AG04449 (cell line): ENCODE measurements at regions not wholly inside any gene's neighbourhood (a gene's known extent, or its start where the extent isn't known, plus 50 kb on each side); places are given as distances from the start of the nearest gene placed in this dataset.

ENCODE experiments used
- CTCF ChIA-PET: fragments of 350-600 bp; formaldehyde crosslinking; extraction: SDS; loops from one replicate; lab custom pipeline; 2021; ENCODE audit warnings: antibody characterized with exemption; lab: Yijun Ruan, JAX
- POLR2A ChIA-PET: fragments of 400-600, 350-600 bp; formaldehyde crosslinking; extraction: SDS; loops from one replicate; lab custom pipeline; 2020; ENCODE audit warnings: antibody characterized with exemption, inconsistent platforms; lab: Yijun Ruan, JAX
- DNase-seq: peaks from one replicate; pipeline ENCODE4 v3.0.0-alpha.2; 2010; ENCODE audit warnings: low read depth, low spot score
- H3K4me3 ChIP-seq: 2 replicates; pipeline ENCODE4 v1.5.1; 2011; ENCODE audit warnings: low read depth, mild to moderate bottlenecking, control low read depth, low read length
- CTCF ChIP-seq: IDR thresholded peaks from one replicate; pipeline ENCODE4 v1.5.1; 2011; ENCODE audit warnings: mild to moderate bottlenecking, moderate library complexity, low read length, control low read depth, inconsistent platforms; ENCODE audit not compliant: insufficient read depth; ENCODE audit errors: missing control alignments

- no peak overlapping the region for H3K4me3 ChIP-seq
- no peak for DNase-seq
- TF ChIP-seq CTCF: no peak
- ChIA-PET POLR2A (no interaction called here), CTCF (no interaction called here)
These were observed 771.7 kb downstream of the IGSF11 start for GRCh38 chr3:118262800-118263402.

GRCh38 chr3:118267588-118267987 lies 767.1 kb downstream of the IGSF11 start:
- TF ChIP-seq CTCF: no peak
- no peak for DNase-seq
- CTCF ChIA-PET: no interaction called here
- H3K4me3 ChIP-seq: no peak overlapping the region
- POLR2A ChIA-PET: no interaction called here

DNA sequence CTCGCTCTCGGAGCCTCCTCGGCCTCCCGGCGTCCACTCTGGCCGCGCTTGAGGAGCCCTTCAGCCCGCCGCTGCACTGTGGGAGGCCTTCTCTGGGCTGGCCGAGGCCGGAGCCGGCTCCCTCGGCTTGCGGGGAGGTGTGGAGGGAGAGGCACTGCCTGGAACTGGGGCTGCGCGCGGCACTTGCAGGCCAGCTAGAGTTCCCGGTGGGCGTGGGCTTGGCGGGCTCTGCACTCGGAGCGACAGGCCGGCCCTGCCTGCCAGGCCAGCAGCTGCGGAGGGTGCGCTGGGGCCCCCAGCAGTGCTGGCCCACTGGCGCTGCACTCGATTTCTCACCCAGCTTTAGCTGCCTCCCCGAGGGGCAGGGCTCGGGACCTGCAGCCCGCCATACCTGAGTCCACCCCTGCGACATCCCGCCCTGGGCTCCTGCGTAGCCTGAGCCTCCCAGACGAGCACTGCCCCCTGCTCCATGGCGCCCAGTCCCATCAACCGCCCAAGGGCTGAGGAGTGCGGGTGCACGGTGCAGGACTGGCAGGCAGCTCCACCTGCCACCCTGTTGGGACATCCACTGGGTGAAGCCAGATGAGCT lies 765.0 kb downstream of the IGSF11 start:
- no peak for TF ChIP-seq CTCF
- CTCF ChIA-PET: no interaction called here
- DNase-seq: no peak
- POLR2A ChIA-PET: no interaction called here
- H3K4me3 ChIP-seq: no peak overlapping the region

DNA sequence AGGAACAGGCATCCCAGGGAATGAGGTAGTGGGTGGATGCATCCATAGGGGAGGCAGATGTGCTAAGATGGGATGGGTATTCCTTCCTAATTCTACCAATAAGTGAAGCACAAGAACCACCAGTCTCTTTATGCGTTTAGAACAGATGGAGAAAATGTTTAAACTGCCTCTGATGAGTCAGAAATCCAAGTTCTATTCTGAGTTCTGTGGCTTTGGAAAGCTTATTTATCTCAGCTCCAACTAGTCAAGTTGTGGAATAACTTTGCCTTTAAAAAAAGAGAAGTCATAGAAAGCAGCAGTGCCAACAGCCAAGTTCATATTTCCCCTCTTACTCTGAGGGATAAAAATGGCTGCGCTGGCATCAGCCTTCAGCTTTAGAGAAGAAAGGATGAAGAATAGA lies 761.7 kb downstream of the IGSF11 start:
- POLR2A ChIA-PET: no interaction called here
- DNase-seq: no peak
- no peak for TF ChIP-seq CTCF
- CTCF ChIA-PET: no interaction called here
- H3K4me3 ChIP-seq: no peak overlapping the region

- DNase-seq: no peak
- ChIA-PET CTCF (no interaction called here), POLR2A (no interaction called here)
- no peak overlapping the region for H3K4me3 ChIP-seq
- TF ChIP-seq CTCF: no peak
These were observed 756.8 kb downstream of the IGSF11 start for GRCh38 chr3:118277814-118278213.

GRCh38 chr3:118292841-118293240 lies 741.8 kb downstream of the IGSF11 start:
- no peak overlapping the region for H3K4me3 ChIP-seq
- POLR2A ChIA-PET: no interaction called here
- no peak for DNase-seq
- TF ChIP-seq CTCF: no peak
- CTCF ChIA-PET: no interaction called here
